ENCODE measurements at regions not wholly inside any gene's neighbourhood (a gene's known extent, or its start where the extent isn't known, plus 50 kb on each side); places are given as distances from the start of the nearest gene placed in this dataset.
"Not testable (repeated sequence)": the region's sequence is repeated elsewhere in the genome, so short reads cannot be mapped to it uniquely, and the experiment has no call there.

- no peak for DNase-seq (ENCODE audit: low read depth)
These were observed 193.9 kb downstream of the ANKRD7 start for GRCh38 chr7:118418433-118418832.

- no peak for DNase-seq (ENCODE audit: low read depth)
These were observed 196.4 kb downstream of the ANKRD7 start for GRCh38 chr7:118420888-118421287.

GRCh38 chr7:118429141-118429540, 204.6 kb downstream of the ANKRD7 start:
- no peak for DNase-seq (ENCODE audit: low read depth)

GRCh38 chr7:118436663-118437062, 212.2 kb downstream of the ANKRD7 start:
- no peak for DNase-seq (ENCODE audit: low read depth)

- not testable (repeated sequence) for DNase-seq (ENCODE audit: low read depth)
These were observed 224.5 kb downstream of the ANKRD7 start for GRCh38 chr7:118449030-118449429.

GRCh38 chr7:118449797-118450567, 225.5 kb downstream of the ANKRD7 start:
- DNase-seq (ENCODE audit: low read depth), result no peak

- DNase-seq (ENCODE audit: low read depth), result no peak
These were observed 227.6 kb downstream of the ANKRD7 start for GRCh38 chr7:118452128-118452527.

GRCh38 chr7:118467381-118467780, 242.9 kb downstream of the ANKRD7 start:
- no peak for DNase-seq (ENCODE audit: low read depth)

GRCh38 chr7:118472581-118472980, 248.1 kb downstream of the ANKRD7 start:
- DNase-seq (ENCODE audit: low read depth), result no peak

GRCh38 chr7:118473271-118473670, 248.8 kb downstream of the ANKRD7 start:
- no peak for DNase-seq (ENCODE audit: low read depth)

- no peak for DNase-seq (ENCODE audit: low read depth)
These were observed 251.5 kb downstream of the ANKRD7 start for GRCh38 chr7:118476036-118476435.

- no peak for DNase-seq (ENCODE audit: low read depth)
These were observed 252.5 kb downstream of the ANKRD7 start for GRCh38 chr7:118477036-118477435.

GRCh38 chr7:118478236-118478635, 253.7 kb downstream of the ANKRD7 start:
- DNase-seq (ENCODE audit: low read depth), result no peak

GRCh38 chr7:118478931-118479330, 254.4 kb downstream of the ANKRD7 start:
- DNase-seq (ENCODE audit: low read depth), result no peak

GRCh38 chr7:118492466-118492865, 268.0 kb downstream of the ANKRD7 start:
- no peak for DNase-seq (ENCODE audit: low read depth)

GRCh38 chr7:118496138-118496644, 271.7 kb downstream of the ANKRD7 start:
- no peak for DNase-seq (ENCODE audit: low read depth)

- DNase-seq (ENCODE audit: low read depth), result no peak
These were observed 277.7 kb downstream of the ANKRD7 start for GRCh38 chr7:118502235-118502634.

- DNase-seq (ENCODE audit: low read depth), result no peak
These were observed 286.6 kb downstream of the ANKRD7 start for GRCh38 chr7:118511146-118511545.

- no peak for DNase-seq (ENCODE audit: low read depth)
These were observed 292.8 kb downstream of the ANKRD7 start for GRCh38 chr7:118517275-118517674.

GRCh38 chr7:118525020-118525419, 300.5 kb downstream of the ANKRD7 start:
- no peak for DNase-seq (ENCODE audit: low read depth)

- no peak for DNase-seq (ENCODE audit: low read depth)
These were observed 307.1 kb downstream of the ANKRD7 start for GRCh38 chr7:118531566-118531965.

- no peak for DNase-seq (ENCODE audit: low read depth)
These were observed 334.7 kb downstream of the ANKRD7 start for GRCh38 chr7:118559207-118559606.

- no peak for DNase-seq (ENCODE audit: low read depth)
These were observed 338.8 kb downstream of the ANKRD7 start for GRCh38 chr7:118563311-118563710.

- no peak for DNase-seq (ENCODE audit: low read depth)
These were observed 348.1 kb downstream of the ANKRD7 start for GRCh38 chr7:118572604-118573003.

Measured in HS-27A (cell line).